Stimulated activated CD4-positive, alpha-beta T cell treated with anti-CD3 and anti-CD28 coated beads, Interleukin-2, amount 100 ng/mL, for 4 hours (primary cell): ENCODE measurements at regions not wholly inside any gene's neighbourhood (a gene's known extent, or its start where the extent isn't known, plus 50 kb on each side); places are given as distances from the start of the nearest gene placed in this dataset.
"Not testable (repeated sequence)": the region's sequence is repeated elsewhere in the genome, so short reads cannot be mapped to it uniquely, and the experiment has no call there.

Experiments
- DNase-seq: peaks from one replicate; pipeline ENCODE4 v3.0.0-alpha.2; 2020; ENCODE audit warnings: low read depth

- not testable (repeated sequence) for DNase-seq
Observed at GRCh38 chr16:13739621-13740373, 180.2 kb upstream of the ERCC4 start.

DNA sequence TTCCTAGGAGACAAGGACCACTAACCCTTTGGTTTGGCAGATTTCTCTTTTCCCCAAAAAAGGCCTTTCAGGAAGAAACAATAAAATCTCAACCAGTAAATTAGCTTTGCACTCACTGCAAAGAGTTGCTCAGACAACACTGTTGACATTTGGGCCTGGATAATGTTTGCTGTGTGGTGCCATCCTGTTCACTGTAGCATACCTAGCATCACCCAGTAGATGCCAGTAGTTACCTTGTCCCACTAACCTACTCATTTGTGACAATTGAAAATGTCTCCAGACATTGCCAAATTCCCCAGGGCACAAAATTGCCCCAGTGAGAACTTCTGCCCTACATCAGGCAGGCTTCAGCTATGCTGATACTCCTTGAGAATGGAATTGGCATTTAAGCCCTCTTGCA, 177.0 kb upstream of the ERCC4 start:
- DNase-seq: no peak

- no peak for DNase-seq
Observed at GRCh38 chr16:13743571-13743970, 176.4 kb upstream of the ERCC4 start.

GRCh38 chr16:13756411-13757140, 163.4 kb upstream of the ERCC4 start:
- no peak for DNase-seq

DNA sequence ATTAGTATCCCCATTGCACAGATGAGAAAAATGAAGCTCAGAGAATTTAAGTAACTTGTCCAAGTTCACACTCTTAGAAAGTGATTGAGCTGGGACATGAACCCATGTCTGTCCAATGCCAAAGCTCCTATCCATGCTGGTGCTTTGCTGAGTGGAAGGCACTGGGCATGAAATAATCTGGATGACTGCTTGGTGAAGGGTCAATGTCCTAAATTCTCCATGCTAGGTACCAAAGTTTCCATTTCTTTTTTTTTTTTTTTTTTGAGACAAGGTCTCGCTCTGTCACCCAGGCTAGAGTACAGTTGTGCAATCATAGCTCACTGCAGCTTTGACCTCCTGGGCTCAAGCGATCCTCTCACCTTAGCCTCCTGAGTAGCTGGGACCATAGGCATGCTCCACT, 153.6 kb upstream of the ERCC4 start:
- no peak for DNase-seq

- no peak for DNase-seq
Observed at GRCh38 chr16:13767215-13767614, 152.7 kb upstream of the ERCC4 start.

GRCh38 chr16:13768471-13768870, 151.5 kb upstream of the ERCC4 start:
- no peak for DNase-seq

DNA sequence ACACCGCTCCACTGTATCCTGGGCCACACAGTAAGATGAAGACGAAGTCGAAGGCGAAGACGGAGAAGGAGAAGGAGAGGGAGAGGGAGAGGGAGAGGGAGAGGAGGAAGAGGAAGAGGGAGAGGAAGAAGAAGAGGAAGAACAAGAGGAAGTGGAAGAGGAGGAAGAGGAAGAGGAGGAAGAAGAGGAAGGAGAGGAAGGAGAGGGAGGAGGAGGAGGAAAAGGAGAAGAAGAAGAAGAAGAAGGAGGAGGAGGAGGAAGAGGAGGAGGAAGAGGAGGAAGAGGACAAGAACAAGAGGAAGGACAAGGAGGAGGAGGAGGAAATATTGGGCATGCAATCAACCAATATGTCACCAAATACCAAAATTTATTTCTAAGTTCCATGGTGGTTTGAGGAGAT, 149.5 kb upstream of the ERCC4 start:
- DNase-seq: no peak

GRCh38 chr16:13772782-13773181, 147.2 kb upstream of the ERCC4 start:
- DNase-seq: no peak

GRCh38 chr16:13779676-13780075, 140.3 kb upstream of the ERCC4 start:
- no peak for DNase-seq

GRCh38 chr16:13780406-13781168, 139.4 kb upstream of the ERCC4 start:
- DNase-seq: no peak

- no peak for DNase-seq
Observed at GRCh38 chr16:13781169-13781564, 138.8 kb upstream of the ERCC4 start.

DNA sequence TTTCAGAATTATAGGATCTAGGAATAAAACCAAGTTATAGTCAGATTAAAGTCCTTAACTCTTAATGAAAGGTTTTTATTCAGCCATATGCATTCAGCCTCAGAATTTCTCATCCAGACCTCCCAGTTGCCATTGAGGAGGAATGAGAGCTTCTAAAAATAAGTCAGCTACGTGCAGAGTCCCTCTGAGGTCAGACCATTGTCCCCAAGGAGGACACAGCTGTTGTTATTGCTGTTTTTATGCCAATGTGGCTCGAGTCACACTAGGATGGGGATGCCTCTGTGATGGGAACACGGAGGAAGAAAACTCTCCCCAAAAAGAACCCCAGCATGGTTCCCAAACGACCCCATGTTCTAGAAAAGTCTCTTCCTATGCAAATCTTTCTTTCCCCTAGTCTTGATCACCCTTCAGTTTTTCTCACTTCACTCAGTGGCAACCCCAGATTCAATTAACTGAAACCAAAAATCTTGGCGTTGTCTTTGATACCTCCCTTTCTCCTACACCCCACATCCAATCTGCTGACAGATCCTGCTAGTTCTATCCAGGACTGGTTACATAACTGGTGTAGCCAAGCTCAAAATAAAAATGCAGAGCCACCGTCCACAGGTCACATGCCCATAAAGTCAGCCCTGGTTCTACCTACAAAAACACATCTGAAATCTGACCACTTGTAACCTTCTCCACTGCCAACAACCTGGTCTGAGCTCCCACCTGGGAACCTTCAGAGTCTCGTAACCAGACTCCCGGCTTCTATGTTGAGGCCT, 138.2 kb upstream of the ERCC4 start:
- no peak for DNase-seq

- DNase-seq: no peak
Observed at GRCh38 chr16:13791095-13791494, 128.9 kb upstream of the ERCC4 start.

DNA sequence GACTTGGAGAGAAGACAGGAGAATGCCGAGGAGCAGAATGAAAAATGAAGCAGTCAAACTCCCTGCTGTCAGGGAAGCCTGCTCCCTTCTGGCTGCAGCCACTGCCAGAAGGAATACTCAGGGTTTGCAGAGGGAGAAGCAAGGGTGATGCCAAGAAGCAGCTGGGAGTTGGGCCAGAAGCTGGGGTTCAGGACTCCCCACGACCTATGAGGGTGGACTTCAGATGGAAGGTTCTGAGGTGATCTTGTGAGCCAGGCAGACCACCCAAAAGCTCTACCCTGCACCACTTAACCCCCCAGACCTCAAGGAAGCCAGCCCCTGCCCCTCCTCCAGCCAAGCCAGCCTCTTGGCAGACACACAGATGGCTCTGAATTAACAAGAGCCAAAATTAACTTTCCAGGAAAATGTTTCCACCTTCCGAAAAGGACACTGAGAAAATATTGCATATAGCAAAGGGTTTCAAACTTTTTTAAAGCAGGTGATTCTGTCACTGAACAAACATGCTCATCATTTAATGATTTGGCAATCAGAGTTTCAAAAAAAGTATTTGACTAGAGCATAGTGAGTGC, 126.0 kb upstream of the ERCC4 start:
- DNase-seq: no peak

- DNase-seq: no peak
Observed at GRCh38 chr16:13795131-13795530, 124.8 kb upstream of the ERCC4 start.

DNA sequence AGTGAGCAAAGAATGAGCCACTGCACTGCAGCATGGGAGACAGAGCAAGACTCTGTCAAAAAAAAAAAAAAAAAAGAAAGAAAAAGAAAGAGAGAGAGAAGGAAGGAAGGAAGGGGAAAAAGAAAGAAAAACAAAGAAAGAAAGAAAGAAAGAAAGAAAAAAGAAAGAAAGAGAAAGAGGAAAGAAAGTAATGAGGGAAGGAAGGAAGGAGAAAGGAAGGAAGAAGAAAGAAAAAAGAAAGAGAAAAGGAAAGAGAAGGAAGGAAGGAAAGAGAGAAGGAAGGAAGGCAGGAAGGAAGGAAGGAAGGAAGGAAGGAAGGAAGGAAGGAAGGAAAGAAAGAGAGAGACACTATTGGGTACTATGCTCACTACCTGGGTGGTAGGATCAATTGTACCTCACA, 122.2 kb upstream of the ERCC4 start:
- no peak for DNase-seq

- no peak for DNase-seq
Observed at GRCh38 chr16:13798211-13798610, 121.7 kb upstream of the ERCC4 start.

GRCh38 chr16:13803974-13804373, 116.0 kb upstream of the ERCC4 start:
- DNase-seq: no peak

DNA sequence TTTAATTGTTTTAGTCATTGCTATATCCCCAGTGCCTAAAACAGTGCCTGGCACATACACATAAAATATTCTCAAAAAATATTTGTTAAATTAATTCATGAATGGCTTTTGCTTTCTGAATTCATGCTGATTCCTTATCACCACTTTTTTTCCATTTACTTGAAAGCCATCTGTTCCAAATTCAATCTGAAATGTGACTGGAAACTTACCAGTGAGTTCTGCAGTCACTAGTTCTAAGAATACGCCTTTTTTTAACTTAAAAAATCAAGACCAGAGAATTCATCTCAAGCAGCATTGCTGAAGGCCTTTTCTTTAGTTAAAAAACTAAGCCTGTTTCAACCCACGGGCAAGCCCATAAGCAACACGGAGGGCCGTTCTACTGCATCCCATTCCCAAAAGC, 114.0 kb upstream of the ERCC4 start:
- no peak for DNase-seq

DNA sequence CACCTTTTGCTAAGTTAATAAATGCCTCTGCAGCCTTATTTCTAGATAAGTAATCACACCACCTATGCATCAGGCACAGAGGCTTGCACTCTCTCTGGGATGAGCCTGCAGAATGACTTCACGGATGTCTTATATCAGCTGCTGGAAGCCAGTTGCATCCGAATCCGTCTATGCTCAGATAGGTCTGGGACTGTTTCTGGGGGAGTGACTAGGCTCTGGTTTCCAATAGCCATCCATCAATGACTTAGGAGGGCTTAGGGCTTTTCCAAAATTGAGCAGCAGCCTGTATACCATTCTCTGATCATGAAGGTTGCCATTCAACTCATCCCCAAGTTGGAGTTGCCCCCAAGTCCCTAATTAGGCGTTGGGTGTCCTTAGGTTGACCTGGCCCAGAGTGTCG, 113.3 kb upstream of the ERCC4 start:
- no peak for DNase-seq

DNA sequence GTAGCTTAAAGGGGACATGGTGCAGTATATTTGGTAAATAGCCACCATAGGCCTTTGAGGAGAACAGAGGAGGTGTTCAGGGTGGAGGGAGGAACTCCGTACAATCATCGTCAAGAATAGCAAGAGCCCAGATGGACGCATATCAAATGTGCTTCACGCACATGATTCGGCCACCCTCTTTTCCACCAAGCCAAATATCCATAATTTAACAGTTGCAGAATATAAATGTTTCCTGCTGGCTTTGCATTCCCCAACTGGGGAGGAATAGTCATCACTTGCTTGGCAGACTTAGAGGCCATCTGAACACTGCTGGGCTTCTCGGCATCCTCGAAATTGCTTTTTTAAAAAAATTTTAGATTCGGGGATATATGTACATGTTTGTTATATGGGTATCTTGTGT, 111.9 kb upstream of the ERCC4 start:
- no peak for DNase-seq
